B cell (primary cell): ENCODE measurements at regions not wholly inside any gene's neighbourhood (a gene's known extent, or its start where the extent isn't known, plus 50 kb on each side); places are given as distances from the start of the nearest gene placed in this dataset.

ENCODE experiments used
- EZH2 ChIP-seq: IDR thresholded peaks from 2 replicates; pipeline ENCODE4 v1.6.1; 2012; ENCODE audit warnings: borderline replicate concordance, low read depth, mild to moderate bottlenecking, moderate library complexity, low read length; ENCODE audit not compliant: insufficient read depth, poor library complexity, severe bottlenecking
- TF ChIP-seq, protein P1 (sequence below): fragments of 200-600 bp; IDR thresholded peaks from one replicate; pipeline ENCODE4 v1.8.0; 2022; ENCODE audit warnings: antibody characterized with exemption, mild to moderate bottlenecking

GRCh38 chr2:222805591-222806304 lies 55.1 kb upstream of the ACSL3 start:
- TF ChIP-seq, protein P1, sequence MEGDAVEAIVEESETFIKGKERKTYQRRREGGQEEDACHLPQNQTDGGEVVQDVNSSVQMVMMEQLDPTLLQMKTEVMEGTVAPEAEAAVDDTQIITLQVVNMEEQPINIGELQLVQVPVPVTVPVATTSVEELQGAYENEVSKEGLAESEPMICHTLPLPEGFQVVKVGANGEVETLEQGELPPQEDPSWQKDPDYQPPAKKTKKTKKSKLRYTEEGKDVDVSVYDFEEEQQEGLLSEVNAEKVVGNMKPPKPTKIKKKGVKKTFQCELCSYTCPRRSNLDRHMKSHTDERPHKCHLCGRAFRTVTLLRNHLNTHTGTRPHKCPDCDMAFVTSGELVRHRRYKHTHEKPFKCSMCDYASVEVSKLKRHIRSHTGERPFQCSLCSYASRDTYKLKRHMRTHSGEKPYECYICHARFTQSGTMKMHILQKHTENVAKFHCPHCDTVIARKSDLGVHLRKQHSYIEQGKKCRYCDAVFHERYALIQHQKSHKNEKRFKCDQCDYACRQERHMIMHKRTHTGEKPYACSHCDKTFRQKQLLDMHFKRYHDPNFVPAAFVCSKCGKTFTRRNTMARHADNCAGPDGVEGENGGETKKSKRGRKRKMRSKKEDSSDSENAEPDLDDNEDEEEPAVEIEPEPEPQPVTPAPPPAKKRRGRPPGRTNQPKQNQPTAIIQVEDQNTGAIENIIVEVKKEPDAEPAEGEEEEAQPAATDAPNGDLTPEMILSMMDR = no peak
- no peak for TF ChIP-seq EZH2
